Mesenchymal stem cell (in vitro differentiated cells and primary cell): ENCODE measurements at regions not wholly inside any gene's neighbourhood (a gene's known extent, or its start where the extent isn't known, plus 50 kb on each side); places are given as distances from the start of the nearest gene placed in this dataset. TPM values are rescaled to one million over a fixed set of nuclear protein-coding genes. Genes with fewer than 3 reads are reported as not detected.

Experiments used
- small RNA-seq: library from polyadenylated mRNA; stranded (forward); fragments of <200 nt; extraction: miRNeasy Mini kit (QIAGEN cat#:217004); gene quantifications from one replicate; pipeline ENCODE3, GENCODE V24; 2013; ENCODE audit warnings: low read depth

Small RNA genes lying in the stretch of these regions (small RNA-seq; reads per million reads assigned to genes)
- not detected for gene RNU6-867P
